Nephron progenitor cell (in vitro differentiated cells): ENCODE measurements at regions not wholly inside any gene's neighbourhood (a gene's known extent, or its start where the extent isn't known, plus 50 kb on each side); places are given as distances from the start of the nearest gene placed in this dataset.

Experiments
- DNase-seq: peaks from one replicate; pipeline ENCODE4 v3.0.0; 2021
- H3K27ac Mint-ChIP-seq: 2 replicates; pipeline ENCODE4 v1.8.0; 2021; ENCODE audit warnings: mild to moderate bottlenecking, moderate library complexity, mixed read lengths
- H3K27me3 Mint-ChIP-seq: 2 replicates; pipeline ENCODE4 v1.8.0; 2021; ENCODE audit warnings: mild to moderate bottlenecking, low read depth, mixed read lengths; ENCODE audit not compliant: poor library complexity
- H3K36me3 Mint-ChIP-seq: 2 replicates; pipeline ENCODE4 v1.8.0; 2021; ENCODE audit warnings: low read depth, mixed read lengths
- H3K4me1 Mint-ChIP-seq: 2 replicates; pipeline ENCODE4 v1.8.0; 2021; ENCODE audit warnings: mixed read lengths
- H3K4me3 Mint-ChIP-seq: 2 replicates; pipeline ENCODE4 v1.8.0; 2021; ENCODE audit warnings: mild to moderate bottlenecking, moderate library complexity, mixed read lengths
- H3K9me3 Mint-ChIP-seq: 2 replicates; pipeline ENCODE4 v1.8.0; 2021; ENCODE audit warnings: mild to moderate bottlenecking, moderate library complexity, mixed read lengths
- CTCF ChIP-seq: fragments of 200-600 bp; sonication (generic); IDR thresholded peaks from 2 replicates; pipeline ENCODE4 v1.5.0; 2021; ENCODE audit warnings: antibody characterized with exemption

DNA sequence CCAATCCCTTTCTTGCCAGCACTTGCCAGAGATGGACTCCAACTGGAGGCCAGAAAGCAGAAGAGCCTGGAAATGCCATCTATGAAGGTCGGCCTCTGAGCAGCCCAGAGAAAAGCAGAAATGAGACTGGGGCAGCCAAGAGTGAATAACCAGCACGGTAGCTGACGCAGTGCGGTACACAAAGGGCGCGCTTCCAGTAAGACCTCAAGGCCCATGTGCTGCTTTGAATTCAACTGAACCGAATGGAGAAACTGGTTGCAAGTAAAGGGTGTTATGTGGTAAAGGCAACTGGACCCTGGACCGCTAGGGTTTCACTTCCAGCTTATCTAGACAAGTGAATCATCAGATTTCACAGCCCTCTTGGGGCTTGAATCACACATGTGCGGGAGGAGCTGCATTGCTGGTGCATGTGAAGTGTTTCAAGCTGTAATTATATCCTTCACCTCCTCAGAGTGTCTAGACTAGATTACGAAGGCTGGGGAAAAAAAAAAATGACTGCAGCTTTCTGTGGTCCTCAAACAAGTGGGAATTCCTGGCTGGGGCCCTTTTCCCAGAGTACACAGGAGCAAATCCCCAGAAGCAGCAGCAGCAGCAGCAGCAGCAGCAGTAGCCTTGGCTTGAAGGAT lies 128.9 kb downstream of the CCDC34 start:
- H3K36me3 Mint-ChIP-seq, result no peaks in the 10 kb centered on the region

DNA sequence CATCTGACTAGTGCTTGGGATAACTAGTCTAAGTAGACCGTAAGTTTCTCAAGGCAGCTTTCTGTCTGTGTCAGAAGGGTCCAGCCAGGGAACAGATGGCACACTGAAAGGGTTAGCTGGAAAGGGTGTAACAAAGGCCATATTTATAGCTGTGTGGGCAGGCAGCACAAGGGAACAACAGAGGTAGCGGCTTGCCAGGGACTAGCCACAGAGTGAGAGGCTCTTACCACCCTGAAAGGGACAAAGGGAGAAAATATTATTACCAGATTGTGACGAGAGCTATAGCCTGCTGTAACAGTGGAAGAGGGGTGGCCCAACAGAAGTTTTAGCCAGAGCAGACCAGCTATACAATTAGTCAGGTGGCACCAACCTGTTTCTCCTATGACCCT lies 129.4 kb downstream of the CCDC34 start:
- H3K27ac Mint-ChIP-seq, result peak overlapping the region; percentile 100
- DNase-seq, result no peak
- H3K9me3 Mint-ChIP-seq, result no peaks in the 10 kb centered on the region
- peaks cover 6% of the 10 kb centered on the region for H3K27me3 Mint-ChIP-seq
- peaks cover 72% of the 10 kb centered on the region for H3K4me1 Mint-ChIP-seq
- peak overlapping the region; percentile 61 for H3K4me3 Mint-ChIP-seq
- TF ChIP-seq CTCF, result no peak
- no peaks in the 10 kb centered on the region for H3K36me3 Mint-ChIP-seq

More for the DNA sequence above, 128.9 kb downstream of the CCDC34 start:
- peak; percentile 35 for DNase-seq
- Mint-ChIP-seq H3K9me3 (no peaks in the 10 kb centered on the region), H3K4me3 (peak overlapping the region; percentile 69), H3K27ac (peak overlapping the region; percentile 100), H3K27me3 (peaks cover 6% of the 10 kb centered on the region), H3K4me1 (peaks cover 74% of the 10 kb centered on the region)
- TF ChIP-seq CTCF, result no peak

- H3K27ac Mint-ChIP-seq, result peak overlapping the region; percentile 66
Observed at GRCh38 chr11:27231530-27231929, 131.5 kb downstream of the CCDC34 start.

GRCh38 chr11:27230192-27230572 lies 132.8 kb downstream of the CCDC34 start:
- H3K36me3 Mint-ChIP-seq, result peaks cover 12% of the 10 kb centered on the region
- peaks cover 6% of the 10 kb centered on the region for H3K27me3 Mint-ChIP-seq
- TF ChIP-seq CTCF, result no peak
- H3K4me3 Mint-ChIP-seq, result no peak overlapping the region
- no peak for DNase-seq
- peaks cover 15% of the 10 kb centered on the region for H3K9me3 Mint-ChIP-seq
- peaks cover 64% of the 10 kb centered on the region for H3K4me1 Mint-ChIP-seq
- H3K27ac Mint-ChIP-seq, result no peak overlapping the region

More at GRCh38 chr11:27231530-27231929, 131.5 kb downstream of the CCDC34 start:
- Mint-ChIP-seq H3K36me3 (peaks cover 2% of the 10 kb centered on the region), H3K9me3 (peaks cover 4% of the 10 kb centered on the region), H3K4me1 (peaks cover 71% of the 10 kb centered on the region), H3K27me3 (peaks cover 6% of the 10 kb centered on the region), H3K4me3 (no peak overlapping the region)
- no peak for DNase-seq
- TF ChIP-seq CTCF, result no peak

GRCh38 chr11:27229511-27230191 lies 133.4 kb downstream of the CCDC34 start:
- H3K4me3 Mint-ChIP-seq, result no peak overlapping the region
- DNase-seq, result no peak
- H3K4me1 Mint-ChIP-seq, result peaks cover 59% of the 10 kb centered on the region
- peaks cover 6% of the 10 kb centered on the region for H3K27me3 Mint-ChIP-seq
- peaks cover 12% of the 10 kb centered on the region for H3K36me3 Mint-ChIP-seq
- peak overlapping the region; percentile 64 for H3K27ac Mint-ChIP-seq
- TF ChIP-seq CTCF, result no peak
- peaks cover 15% of the 10 kb centered on the region for H3K9me3 Mint-ChIP-seq

GRCh38 chr11:27228906-27229290 lies 134.1 kb downstream of the CCDC34 start:
- H3K27ac Mint-ChIP-seq, result peak overlapping the region; percentile 37
- H3K36me3 Mint-ChIP-seq, result peaks cover 12% of the 10 kb centered on the region
- H3K4me1 Mint-ChIP-seq, result peaks cover 51% of the 10 kb centered on the region
- peaks cover 5% of the 10 kb centered on the region for H3K27me3 Mint-ChIP-seq
- peaks cover 15% of the 10 kb centered on the region for H3K9me3 Mint-ChIP-seq
- H3K4me3 Mint-ChIP-seq, result no peak overlapping the region
- no peak for DNase-seq
- no peak for TF ChIP-seq CTCF
